Right ventricle myocardium superior (tissue), 1 donor: ENCODE measurements at regions not wholly inside any gene's neighbourhood (a gene's known extent, or its start where the extent isn't known, plus 50 kb on each side); places are given as distances from the start of the nearest gene placed in this dataset.

Source experiments
- ATAC-seq: fragments of 200-7000 bp; cut with Tn5 transposase; one replicate; pipeline ENCODE4 v1.9.1; 2020; ENCODE audit warnings: mild to moderate bottlenecking; ENCODE audit not compliant: poor library complexity
- DNase-seq: peaks from one replicate; pipeline ENCODE4 v3.0.0-alpha.2; 2020
- intact Hi-C: fragments of 100-400 bp; cut with DNase I; formaldehyde crosslinking; loops from one replicate; pipeline ENCODE4 v1.11.2; 2022
- donor health status: DM: no; HTN: yes; CAD: no; lungs with severe emphysema.

- ATAC-seq: no peak
- no peak for DNase-seq
- intact Hi-C loops: no loop called here
These were observed 58.6 kb downstream of the LIG4 start for GRCh38 chr13:108156749-108157148.

DNA sequence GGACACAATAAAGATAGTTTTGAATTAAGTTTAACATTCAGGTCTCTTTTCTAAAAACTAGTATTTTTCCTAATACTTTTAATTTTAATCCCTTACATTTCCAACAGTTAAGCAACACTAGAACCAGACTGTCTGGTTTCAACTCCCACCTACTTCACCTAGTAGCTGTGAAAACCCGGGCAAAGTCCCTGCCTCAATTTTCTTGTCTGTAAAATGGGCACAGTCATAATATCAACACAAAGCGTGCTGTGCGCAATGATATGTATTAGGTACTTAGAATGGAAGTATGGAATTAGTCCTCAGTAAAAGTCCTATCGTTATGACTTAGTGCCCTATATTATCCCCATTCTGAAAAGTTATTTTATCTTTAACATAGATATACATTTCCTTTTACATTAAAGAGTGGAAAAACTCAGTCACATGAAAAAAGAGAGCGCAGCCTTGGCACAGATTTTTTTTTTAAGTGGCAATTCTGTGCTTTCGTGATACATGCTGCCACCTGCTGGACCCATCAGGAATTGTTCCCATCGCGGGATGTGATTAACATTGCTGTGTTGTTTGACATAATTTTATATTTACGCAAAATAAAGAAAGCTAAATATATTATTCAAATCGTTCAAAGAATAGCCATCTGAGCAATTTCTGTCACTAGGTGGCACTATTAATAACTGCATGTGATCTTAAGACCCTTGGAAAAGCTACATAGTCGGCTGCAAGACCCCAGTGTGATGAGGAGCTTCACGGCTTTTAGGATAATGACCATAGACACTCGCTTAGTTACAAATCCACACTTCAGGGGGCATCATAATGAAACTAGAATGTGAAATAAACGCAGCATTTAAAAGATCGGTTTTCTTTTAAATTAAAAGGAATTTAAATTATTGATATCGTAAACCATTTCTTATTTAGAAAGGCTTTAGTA, 59.9 kb downstream of the LIG4 start:
- peak; percentile 67 for DNase-seq
- intact Hi-C loops: loop anchor here (2.0 kb wide), 1 partner anchor 945 kb away; no protein-coding TSS in a partner anchor
- no peak for ATAC-seq

GRCh38 chr13:108154421-108154858, 60.9 kb downstream of the LIG4 start:
- ATAC-seq (peak; percentile 51), DNase-seq (no peak)
- intact Hi-C loops: loop anchor here (2.0 kb wide), 1 partner anchor 944 kb away; no protein-coding TSS in a partner anchor

DNA sequence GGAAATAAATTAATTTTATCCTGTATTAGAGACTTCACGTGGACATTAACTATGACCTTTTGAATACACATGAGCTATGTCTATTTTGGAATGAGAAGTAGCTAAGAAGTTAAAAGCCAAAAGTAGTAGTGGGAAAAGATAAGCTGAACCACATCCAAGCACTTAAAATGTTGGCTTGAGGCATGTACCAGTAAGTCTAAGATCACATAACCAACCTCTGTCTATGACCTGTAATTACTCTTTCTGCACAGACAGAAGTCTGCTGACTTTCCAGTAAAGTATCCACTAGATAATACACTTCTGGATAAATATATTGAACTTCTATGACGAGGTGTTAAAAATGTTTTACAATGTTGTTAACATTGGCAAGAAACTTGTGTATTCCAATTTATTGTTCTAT, 68.7 kb downstream of the LIG4 start:
- ATAC-seq: peak; percentile 69
- intact Hi-C loops: no loop called here
- DNase-seq: no peak

GRCh38 chr13:108142702-108143436, 72.5 kb downstream of the LIG4 start:
- intact Hi-C loops: no loop called here
- ATAC-seq: no peak
- DNase-seq: no peak

DNA sequence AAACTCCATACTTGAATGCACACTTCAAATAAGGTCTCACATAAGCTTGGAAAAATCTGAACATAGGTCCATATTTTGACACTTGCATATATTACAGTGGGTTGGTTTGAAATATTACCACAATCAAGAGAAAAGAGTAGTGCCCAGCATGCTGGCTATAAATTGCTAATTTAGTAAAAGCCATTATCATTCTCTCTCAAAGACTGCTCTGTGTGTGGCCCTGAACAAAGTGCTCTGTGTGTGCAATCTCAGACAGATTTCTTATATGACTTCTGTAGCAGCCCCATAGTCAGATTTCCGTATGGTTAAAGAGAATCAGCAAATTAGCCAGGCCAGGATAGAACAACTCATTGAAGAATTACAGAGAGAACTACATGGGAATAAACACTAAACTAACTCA, 78.2 kb downstream of the LIG4 start:
- intact Hi-C loops: no loop called here
- DNase-seq (no peak), ATAC-seq (no peak)

- ATAC-seq (no peak), DNase-seq (no peak)
- intact Hi-C loops: no loop called here
These were observed 87.9 kb downstream of the LIG4 start for GRCh38 chr13:108127406-108127805.

- ATAC-seq (no peak), DNase-seq (no peak)
- intact Hi-C loops: no loop called here
These were observed 89.3 kb downstream of the LIG4 start for GRCh38 chr13:108126056-108126455.

DNA sequence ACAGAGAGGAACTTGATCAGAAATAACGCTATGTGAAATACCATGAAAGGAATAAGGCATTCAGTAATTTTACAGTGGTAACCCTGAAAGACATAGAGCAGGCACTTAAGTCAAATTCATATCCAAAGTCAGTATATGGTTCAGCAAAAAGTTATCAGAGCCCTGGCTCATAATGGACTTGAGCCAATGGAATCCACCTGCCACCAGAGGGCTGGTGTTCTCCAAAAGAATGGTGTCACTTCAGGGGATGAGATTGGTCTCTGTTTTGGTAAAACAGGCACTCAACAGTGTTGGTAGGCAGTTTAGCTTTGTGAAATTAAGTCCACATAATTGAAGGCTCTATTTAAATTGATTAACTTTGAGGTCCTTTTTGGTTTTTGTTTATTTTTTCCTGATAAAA, 93.9 kb downstream of the LIG4 start:
- ATAC-seq: no peak
- intact Hi-C loops: no loop called here
- DNase-seq: no peak

GRCh38 chr13:108120856-108121255, 94.5 kb downstream of the LIG4 start:
- DNase-seq: no peak
- ATAC-seq: no peak
- intact Hi-C loops: no loop called here

GRCh38 chr13:108120302-108120701, 95.0 kb downstream of the LIG4 start:
- ATAC-seq (no peak), DNase-seq (no peak)
- intact Hi-C loops: no loop called here

GRCh38 chr13:108115738-108116137, 99.6 kb downstream of the LIG4 start:
- ATAC-seq: no peak
- intact Hi-C loops: no loop called here
- no peak for DNase-seq

DNA sequence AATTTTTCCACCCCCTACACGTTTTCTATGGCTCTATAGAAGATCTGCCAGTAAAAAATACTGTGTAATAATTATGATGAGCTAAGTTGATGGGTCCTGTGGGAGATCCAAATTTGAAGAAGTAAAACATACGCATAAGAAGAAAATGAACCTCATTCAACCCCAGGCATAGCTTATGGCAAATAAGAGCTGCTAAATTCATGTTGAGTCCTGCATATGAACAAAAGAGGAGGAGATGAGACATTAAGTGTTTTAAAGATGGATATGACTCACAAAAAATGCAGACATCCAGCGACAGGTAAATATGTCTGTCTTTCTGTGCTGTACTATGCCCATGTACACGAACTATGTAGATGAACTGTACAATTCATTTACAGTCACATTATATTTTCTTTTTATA, 101.9 kb downstream of the LIG4 start:
- intact Hi-C loops: no loop called here
- DNase-seq: no peak
- ATAC-seq: no peak

- ATAC-seq: no peak
- intact Hi-C loops: no loop called here
- no peak for DNase-seq
These were observed 110.6 kb downstream of the LIG4 start for GRCh38 chr13:108104736-108105135.

DNA sequence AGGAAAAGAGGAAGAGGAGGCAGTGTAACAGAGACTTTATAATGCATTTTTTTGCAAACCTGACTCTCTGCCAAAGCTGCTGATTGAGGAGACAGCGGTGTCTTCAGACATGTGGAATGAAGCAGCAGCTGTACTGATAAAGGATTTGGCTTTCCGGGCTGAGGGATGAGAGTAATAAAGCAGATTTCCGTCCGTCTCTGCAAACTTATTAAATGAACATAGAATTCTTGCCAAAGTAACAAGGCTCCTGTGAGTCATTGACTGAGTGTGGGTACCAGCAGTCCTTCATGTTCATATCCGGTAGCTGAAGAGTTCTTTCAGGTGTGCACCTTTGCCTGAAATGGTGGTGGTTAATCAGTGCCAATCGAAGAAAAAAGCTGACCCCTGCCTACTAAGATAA, 112.6 kb downstream of the LIG4 start:
- no peak for ATAC-seq
- DNase-seq: no peak
- intact Hi-C loops: no loop called here

- intact Hi-C loops: no loop called here
- DNase-seq: no peak
- no peak for ATAC-seq
These were observed 118.9 kb downstream of the LIG4 start for GRCh38 chr13:108096301-108096915.

GRCh38 chr13:108095036-108095435, 120.3 kb downstream of the LIG4 start:
- intact Hi-C loops: no loop called here
- ATAC-seq: no peak
- no peak for DNase-seq

DNA sequence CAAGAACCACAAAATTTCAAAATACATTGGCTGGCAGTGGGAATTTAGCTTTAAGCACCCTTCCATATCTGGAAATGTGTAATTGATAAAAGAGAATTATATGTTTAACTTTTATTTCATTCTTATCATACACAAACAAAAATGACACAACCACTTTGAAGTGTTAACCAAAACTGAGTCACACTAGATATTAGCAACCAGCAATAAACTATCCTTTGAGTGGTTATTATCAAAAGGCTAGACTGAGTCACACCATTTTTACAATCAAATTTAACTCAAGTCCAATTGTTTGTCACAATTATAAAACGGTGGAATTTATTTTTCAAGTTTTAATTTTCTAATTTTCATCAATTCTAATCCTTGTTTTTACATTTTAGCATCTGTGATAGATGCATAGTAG, 121.7 kb downstream of the LIG4 start:
- no peak for ATAC-seq
- no peak for DNase-seq
- intact Hi-C loops: no loop called here

DNA sequence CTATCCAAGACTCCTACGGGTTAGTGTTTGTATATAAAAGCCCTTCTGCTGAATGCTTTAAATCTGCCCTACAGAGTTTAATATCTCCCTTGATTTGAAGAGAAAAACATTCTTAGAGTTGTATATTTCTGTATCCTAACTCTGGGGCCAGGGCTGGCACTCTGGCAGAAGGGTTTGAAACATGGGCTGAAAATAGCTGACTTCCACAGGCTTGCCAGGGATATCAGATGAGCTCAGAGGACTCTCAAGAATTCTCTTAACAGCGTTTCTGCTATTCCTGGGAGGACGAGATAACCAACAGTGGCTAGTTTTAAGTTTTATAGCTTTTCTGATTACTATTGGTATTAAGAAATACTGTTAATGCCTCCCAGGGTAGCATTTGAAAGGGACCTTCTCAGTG, 127.5 kb downstream of the LIG4 start:
- intact Hi-C loops: no loop called here
- no peak for DNase-seq
- ATAC-seq: peak; percentile 82

DNA sequence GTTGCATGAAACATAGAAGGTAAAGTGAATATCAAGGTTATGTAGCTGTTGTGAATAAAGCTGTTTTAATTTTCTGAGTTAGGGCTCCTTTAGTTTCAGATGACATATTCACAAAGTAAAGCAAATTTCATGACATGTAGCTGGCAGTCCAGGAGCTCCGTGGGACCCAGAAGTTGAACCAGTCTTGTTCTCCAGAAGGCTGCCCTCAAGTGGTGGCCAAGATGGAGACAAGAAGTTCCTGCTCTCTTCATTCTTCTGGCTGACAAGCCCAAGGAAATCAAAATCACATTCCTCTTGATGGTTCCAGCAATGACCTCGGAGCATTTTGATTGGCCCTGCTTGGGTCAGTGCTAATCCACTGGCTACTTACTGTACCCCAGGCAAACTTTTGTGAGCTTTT, 128.7 kb downstream of the LIG4 start:
- no peak for DNase-seq
- intact Hi-C loops: no loop called here
- no peak for ATAC-seq
